GM18499 (cell line): ENCODE measurements at regions not wholly inside any gene's neighbourhood (a gene's known extent, or its start where the extent isn't known, plus 50 kb on each side); places are given as distances from the start of the nearest gene placed in this dataset.

ENCODE experiments used
- ATAC-seq: cut with Tn5 transposase; IDR thresholded peaks from one replicate; pipeline ENCODE4 v1.9.1; 2021; ENCODE audit warnings: moderate number of reproducible peaks; ENCODE audit not compliant: insufficient read depth, unreplicated experiment

- ATAC-seq, result no peak
These were observed 214.4 kb upstream of the BLID start for GRCh38 chr11:122330279-122330965.

GRCh38 chr11:122327528-122327927, 211.5 kb upstream of the BLID start:
- no peak for ATAC-seq

GRCh38 chr11:122323754-122324421, 207.9 kb upstream of the BLID start:
- no peak for ATAC-seq

GRCh38 chr11:122322329-122322728, 206.3 kb upstream of the BLID start:
- ATAC-seq, result no peak

- ATAC-seq, result no peak
These were observed 204.7 kb upstream of the BLID start for GRCh38 chr11:122320671-122321070.

GRCh38 chr11:122319691-122320620, 203.9 kb upstream of the BLID start:
- no peak for ATAC-seq

GRCh38 chr11:122319085-122319484, 203.1 kb upstream of the BLID start:
- ATAC-seq, result no peak

GRCh38 chr11:122317305-122317704, 201.3 kb upstream of the BLID start:
- no peak for ATAC-seq

- ATAC-seq, result no peak
These were observed 197.6 kb upstream of the BLID start for GRCh38 chr11:122313581-122313980.

- ATAC-seq, result no peak
These were observed 195.3 kb upstream of the BLID start for GRCh38 chr11:122311216-122311755.

- ATAC-seq, result no peak
These were observed 194.8 kb upstream of the BLID start for GRCh38 chr11:122310766-122311165.

GRCh38 chr11:122309262-122309925, 193.4 kb upstream of the BLID start:
- no peak for ATAC-seq

- ATAC-seq, result no peak
These were observed 192.2 kb upstream of the BLID start for GRCh38 chr11:122308226-122308625.

- ATAC-seq, result no peak
These were observed 191.5 kb upstream of the BLID start for GRCh38 chr11:122307476-122308035.

GRCh38 chr11:122306831-122307391, 190.9 kb upstream of the BLID start:
- ATAC-seq, result no peak

GRCh38 chr11:122305426-122306320, 189.7 kb upstream of the BLID start:
- ATAC-seq, result no peak

- ATAC-seq, result no peak
These were observed 189.0 kb upstream of the BLID start for GRCh38 chr11:122304973-122305372.

- no peak for ATAC-seq
These were observed 188.3 kb upstream of the BLID start for GRCh38 chr11:122304306-122304705.

GRCh38 chr11:122294041-122294440, 178.0 kb upstream of the BLID start:
- no peak for ATAC-seq
